HG03439 (cell line): ENCODE measurements at regions not wholly inside any gene's neighbourhood (a gene's known extent, or its start where the extent isn't known, plus 50 kb on each side); places are given as distances from the start of the nearest gene placed in this dataset.
"Not testable (repeated sequence)": the region's sequence is repeated elsewhere in the genome, so short reads cannot be mapped to it uniquely, and the experiment has no call there.

Source experiments
- ATAC-seq: cut with Tn5 transposase; IDR thresholded peaks from one replicate; pipeline ENCODE4 v1.9.1; 2021; ENCODE audit warnings: mild to moderate bottlenecking, moderate library complexity; ENCODE audit not compliant: unreplicated experiment

- ATAC-seq: no peak
These were observed 114.2 kb upstream of the BEND6 start for GRCh38 chr6:56840467-56841380.

DNA sequence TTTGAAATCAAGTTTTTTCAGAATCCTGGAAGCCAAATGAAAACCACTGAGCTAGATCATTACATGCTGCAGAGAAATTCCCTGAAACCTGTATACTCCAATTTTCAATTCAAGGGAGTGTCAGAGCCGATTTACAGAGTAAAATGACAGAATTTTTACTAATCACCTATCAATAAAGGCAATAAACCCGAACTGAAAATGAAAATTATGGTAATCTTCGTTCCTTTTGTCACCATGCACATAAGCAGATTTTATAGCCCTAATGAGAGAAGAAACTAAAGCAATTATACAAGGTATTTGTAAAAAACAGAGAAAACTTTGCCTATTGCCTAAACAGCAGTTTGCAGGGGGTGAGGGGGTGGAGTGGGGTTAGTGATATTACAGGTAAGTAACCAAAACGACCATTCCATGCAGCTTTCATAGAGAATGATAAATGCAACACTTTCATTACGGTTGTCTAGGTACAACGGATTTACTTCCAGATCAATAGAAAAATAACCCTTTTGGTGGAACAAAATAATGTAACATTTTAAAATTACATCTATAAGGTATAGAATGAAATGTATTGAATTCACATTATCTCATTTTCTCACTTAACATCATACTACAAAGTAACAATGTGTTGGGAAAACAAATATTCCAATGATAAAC is 115.2 kb upstream of the BEND6 start:
- no peak for ATAC-seq

GRCh38 chr6:56838965-56839364 is 115.9 kb upstream of the BEND6 start:
- no peak for ATAC-seq

DNA sequence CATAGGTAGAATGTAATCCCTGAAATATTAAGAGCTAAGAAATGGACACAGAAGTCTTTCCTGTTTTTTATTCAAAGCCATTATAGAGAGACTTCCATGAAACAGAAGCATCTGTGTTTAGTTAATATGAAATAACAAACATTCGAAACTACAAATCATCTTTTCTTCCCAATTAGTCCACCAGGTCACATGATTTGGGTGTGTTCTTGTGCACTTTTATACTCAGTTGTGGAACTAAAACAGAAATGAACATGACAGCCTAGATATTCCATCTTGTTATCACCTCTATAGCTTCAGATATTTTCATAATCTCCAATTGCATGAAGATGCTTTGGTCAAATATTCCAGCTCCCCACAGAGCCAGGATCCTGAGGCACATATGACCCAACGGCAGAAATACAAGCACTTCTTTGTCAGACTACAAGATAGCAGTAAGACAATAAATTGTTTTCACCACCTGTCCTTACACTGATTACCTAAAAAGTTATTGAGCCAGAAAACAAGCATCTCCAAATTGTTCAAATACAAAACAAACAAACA is 116.8 kb upstream of the BEND6 start:
- ATAC-seq: no peak

DNA sequence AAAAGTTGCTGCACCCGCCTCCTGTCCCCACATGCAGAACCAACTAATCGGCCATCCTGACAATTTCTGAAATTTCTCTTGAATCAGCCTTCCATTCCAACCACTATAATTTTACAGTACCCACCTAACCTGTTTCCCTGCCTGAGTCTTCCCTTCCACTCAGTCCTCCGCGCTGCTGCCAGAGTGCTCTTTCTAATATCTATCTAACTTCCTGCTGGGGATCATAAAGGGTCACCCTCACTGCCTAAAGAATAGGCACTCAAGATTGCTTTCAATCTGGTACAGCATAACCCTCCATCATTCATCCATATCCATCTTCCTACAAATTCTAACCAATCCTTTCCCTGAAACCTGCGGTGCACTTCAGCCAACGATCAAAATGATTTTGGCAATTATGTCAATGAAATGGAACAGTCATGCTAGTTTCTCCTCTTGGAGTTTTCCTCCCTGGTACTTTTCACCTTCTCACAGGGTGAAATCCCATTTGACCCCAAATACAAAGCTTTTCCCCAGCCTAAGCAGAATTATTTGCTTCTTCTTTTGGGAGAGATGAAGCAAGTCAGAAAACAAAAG is 117.5 kb upstream of the BEND6 start:
- ATAC-seq: no peak

- no peak for ATAC-seq
These were observed 119.3 kb upstream of the BEND6 start for GRCh38 chr6:56835612-56836011.

DNA sequence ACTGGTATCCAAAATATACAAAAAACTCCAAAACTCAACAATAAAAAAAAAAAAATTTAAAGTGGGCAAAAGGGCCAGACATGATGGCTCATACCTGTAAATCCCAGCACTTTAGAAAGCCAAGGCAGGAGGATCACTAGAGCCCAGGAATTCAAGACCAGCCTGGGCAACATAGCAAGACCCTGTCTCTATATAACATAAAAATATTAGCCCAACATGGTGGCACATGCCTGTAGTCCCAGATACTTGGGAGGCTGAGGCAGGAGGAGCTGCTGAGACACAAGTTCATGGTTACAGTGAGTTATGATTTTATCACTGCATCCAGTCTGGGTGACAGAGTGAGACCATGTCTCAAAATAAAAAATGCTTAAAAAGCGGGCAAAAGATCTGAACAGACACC is 121.0 kb upstream of the BEND6 start:
- no peak for ATAC-seq

DNA sequence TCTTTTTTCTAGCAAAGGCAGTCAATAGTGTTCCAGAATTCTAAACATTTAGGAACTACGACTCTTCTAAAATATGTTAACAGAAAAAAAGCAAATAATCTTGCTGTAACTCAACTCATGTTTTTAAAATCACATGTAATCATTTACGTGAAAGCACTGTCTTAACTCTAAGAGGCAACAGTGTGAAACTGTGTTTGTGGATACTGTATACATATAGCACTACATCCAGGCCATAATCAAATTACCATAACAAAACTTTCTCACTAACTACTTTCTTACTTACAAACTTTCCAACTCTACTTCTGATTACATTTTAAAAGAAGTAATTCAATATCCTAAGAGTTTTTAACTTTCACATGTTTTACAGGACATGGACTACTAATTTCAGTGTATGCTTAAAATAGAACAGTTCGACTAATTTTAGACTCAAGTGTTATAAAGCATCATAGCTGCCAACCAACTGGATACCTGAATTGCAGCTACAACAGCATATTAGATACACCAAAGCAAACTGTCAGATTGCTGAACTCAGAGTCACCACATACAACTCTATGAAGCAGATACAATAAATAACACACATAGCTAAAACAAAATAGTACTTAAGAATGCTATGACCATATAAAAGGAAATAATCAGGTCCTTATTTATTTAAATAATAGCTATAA is 121.6 kb upstream of the BEND6 start:
- no peak for ATAC-seq

- ATAC-seq: no peak
These were observed 122.7 kb upstream of the BEND6 start for GRCh38 chr6:56832225-56832624.

DNA sequence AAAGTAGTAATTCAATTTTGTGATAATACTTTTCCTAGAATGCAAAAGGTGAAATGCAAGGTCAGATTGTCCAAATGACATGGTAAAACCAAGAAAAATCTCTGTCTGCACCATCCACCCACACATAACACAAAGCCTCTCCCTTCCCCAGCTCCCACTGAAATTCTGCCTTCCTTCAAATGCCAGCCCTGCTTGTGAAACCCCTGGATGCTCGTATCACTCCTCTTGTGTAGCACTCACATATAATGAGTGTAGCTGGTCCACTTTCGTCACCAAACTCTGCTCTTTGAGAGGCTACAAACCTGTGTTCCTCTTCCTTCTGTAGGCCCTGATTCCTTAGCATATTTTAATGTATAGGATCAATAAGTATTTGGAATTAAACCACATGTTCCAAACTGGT is 123.6 kb upstream of the BEND6 start:
- ATAC-seq: no peak

DNA sequence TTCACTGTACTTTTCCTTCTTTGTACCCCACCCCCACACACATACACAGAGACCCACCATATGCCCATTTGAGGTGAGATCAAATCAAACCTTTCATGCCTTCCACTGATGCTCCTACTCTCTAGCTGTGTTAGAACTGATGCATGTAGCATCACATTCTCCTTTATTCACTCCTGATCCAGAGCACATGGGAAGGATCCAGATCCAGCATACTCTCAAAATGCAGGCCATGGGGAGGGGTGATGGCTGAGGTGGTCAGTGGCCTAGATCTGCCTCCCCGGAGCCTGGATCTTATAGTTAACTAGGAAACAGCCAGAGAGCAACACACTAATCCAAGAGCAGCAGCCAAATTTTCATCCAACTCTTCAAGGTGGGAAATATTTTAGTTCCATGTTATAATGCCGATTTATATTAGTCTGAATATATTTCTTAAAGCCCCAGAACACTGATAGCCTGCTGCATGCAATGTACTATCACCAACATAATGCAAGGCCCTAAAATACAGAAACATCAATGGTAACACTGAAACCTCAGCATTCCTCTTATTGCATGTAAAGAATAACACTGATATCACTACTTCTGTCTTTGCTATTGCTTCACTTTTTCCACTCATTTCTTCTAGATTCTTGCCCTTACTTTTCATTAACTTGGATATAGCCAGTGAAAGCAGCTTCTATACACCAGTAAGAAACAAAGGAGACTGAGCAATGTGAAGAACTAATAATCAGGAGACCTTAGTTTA is 126.8 kb upstream of the BEND6 start:
- no peak for ATAC-seq

DNA sequence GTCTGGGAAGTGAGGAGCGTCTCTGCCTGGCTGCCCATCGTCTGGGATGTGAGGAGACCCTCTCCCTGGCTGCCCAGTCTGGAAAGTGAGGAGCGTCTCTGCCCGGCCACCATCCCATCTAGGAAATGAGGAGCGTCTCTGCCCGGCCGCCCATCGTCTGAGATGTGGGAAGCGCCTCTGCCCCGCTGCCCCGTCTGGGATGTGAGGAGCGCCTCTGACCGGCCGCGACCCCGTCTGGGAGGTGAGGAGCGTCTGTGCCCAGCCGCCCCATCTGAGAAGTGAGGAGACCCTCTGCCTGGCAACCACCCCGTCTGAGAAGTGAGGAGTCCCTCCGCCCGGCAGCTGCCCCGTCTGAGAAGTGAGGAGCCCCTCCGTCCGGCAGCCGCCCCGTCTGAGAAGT is 130.5 kb upstream of the BEND6 start:
- ATAC-seq: not testable (repeated sequence)

DNA sequence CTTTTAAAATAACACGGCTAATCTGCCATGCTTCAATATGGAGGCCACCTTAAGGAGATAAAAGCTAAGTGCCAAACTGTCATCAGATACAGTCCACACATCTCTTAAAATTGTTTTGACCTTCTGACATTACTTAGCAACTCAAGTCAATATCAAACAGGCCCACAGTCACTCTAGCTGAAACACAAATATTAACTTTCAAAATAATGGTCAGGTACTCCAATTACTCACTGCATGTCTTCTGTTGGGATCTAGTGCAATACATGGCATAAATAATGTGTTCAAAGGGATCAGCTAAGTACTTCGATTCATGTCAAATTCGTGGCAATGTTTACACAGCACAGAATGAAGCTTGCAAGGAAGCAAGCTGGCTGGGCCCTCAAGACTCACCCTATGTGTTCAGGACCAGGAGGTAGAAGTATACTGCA is 133.9 kb upstream of the BEND6 start:
- no peak for ATAC-seq

DNA sequence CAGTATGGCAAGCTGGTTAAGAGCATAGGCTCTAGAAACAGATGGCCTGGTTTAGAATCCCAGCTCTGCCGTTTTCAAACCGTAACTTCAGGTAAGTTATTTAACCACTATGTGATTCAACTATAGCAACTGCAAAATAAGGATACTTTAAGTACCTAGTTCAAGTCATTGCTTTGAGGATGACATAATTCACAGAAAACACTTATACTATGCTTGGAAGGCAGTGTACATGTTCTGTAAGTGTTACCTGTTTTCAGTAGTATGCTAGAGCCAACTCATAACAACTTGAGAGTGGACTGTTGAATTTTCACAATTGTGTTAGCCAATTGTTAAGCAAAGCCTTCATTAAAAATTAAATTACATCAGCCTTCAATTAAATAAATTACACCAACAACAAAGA is 134.8 kb upstream of the BEND6 start:
- no peak for ATAC-seq

DNA sequence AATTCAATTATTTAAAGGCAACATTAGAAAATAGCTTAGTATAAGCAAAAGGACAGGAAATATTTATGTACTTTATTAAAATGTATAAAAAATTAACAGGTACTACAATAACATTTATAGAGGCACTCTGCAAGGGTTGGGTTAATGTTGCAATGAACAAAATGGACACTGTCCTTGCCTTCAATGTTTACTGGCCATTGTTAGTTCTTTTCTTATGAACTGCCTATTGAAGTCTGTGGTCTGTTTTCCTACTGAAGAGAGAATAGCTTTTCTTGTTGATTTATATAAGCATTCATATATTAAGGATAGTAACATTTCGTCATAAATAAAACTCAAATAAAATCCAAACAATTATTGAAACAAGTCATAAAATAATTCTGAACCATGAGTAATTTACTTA is 135.3 kb upstream of the BEND6 start:
- no peak for ATAC-seq

- no peak for ATAC-seq
These were observed 138.5 kb upstream of the BEND6 start for GRCh38 chr6:56816370-56816769.

DNA sequence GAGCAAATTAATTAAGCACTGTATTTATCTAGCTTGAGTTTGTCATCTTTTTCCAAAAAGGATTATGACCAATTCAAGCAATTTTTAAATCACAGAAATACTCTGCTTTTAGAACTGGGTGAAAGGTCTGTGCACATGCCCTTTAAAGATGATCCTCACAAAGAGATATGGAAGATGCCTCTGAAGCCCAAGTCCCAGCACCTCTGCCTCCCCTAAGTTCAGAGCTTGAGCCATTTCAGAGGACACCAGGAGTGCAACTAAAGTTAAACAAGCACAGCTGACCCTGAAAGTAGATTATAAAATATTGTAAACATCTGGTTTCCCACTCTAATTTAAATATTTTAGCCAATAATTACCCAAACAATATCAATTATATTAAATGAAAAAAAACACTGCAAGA is 139.5 kb upstream of the BEND6 start:
- ATAC-seq: no peak

DNA sequence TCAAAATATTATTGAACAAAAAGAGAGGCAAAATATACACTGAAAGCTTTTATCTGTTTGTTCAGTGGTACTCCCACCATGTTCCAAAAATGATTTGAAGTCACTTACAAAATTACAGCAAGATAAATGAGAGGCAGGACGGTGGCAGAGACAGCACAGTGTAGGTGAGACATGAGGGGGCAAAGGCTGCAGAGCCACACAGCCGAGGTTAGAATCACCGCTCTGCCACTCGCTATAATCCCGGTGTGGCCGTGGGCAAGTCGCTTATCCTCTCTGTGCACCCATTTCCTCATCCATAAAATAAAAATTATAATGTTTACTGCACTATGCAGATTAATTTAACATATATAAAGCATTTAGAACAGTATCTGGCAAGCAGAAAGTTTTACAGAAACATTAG is 140.1 kb upstream of the BEND6 start:
- no peak for ATAC-seq

DNA sequence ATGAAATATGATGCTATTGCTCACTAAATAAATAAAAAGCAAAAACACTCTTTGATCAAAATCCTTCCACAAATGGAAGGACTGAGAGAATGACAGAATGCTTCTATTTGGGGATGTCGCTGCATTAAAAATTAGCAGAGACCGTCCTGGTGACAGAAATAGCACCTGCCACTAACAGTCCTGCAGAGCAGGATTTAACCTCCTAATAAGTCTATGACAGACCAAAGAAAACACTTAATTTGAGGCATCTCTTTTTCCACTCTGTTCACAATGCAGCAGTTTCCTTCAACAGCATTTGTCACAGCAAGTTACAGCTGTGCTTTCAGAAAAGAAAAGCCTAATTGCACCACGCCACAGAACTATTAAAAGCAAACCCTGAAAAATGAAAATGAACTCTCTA is 140.6 kb upstream of the BEND6 start:
- no peak for ATAC-seq

- not testable (repeated sequence) for ATAC-seq
These were observed 142.1 kb upstream of the BEND6 start for GRCh38 chr6:56812851-56813250.
